ENCODE measurements at regions not wholly inside any gene's neighbourhood (a gene's known extent, or its start where the extent isn't known, plus 50 kb on each side); places are given as distances from the start of the nearest gene placed in this dataset.

- TF ChIP-seq RAD21 (IDR thresholded peaks at IDR 0.05; ENCODE audit: low read depth) = no peak
- TF ChIP-seq FOXM1 (IDR thresholded peaks at IDR 0.05; ENCODE audit: borderline replicate concordance, low read depth) = no peak
- no peak for TF ChIP-seq EGR1 (IDR thresholded peaks at IDR 0.05)
- no peak for TF ChIP-seq REST (IDR thresholded peaks at IDR 0.05; ENCODE audit: low read depth)
- no peak for TF ChIP-seq MAX (IDR thresholded peaks at IDR 0.05)
- no peak for TF ChIP-seq EP300 (IDR thresholded peaks at IDR 0.05; ENCODE audit: borderline replicate concordance)
- TF ChIP-seq TCF12 (IDR thresholded peaks at IDR 0.05; ENCODE audit: low read depth) = no peak
- TF ChIP-seq TEAD4 (IDR thresholded peaks at IDR 0.05) = no peak
- TF ChIP-seq USF1 (IDR thresholded peaks at IDR 0.05) = no peak
- no peak for TF ChIP-seq ZBTB7A (IDR thresholded peaks at IDR 0.05; ENCODE audit: low read depth)
- TF ChIP-seq CEBPB (IDR thresholded peaks at IDR 0.05) = no peak
- no peak for TF ChIP-seq YY1 (IDR thresholded peaks at IDR 0.05; ENCODE audit: low read depth)
- TF ChIP-seq NFIC (IDR thresholded peaks at IDR 0.05) = no peak
Observed at GRCh38 chr16:60031740-60032139, 1297.6 kb upstream of the GOT2 start.

- TF ChIP-seq MAX (IDR thresholded peaks at IDR 0.05) = no peak
- TF ChIP-seq TEAD4 (IDR thresholded peaks at IDR 0.05) = no peak
- no peak for TF ChIP-seq CEBPB (IDR thresholded peaks at IDR 0.05)
- TF ChIP-seq TAF1 (IDR thresholded peaks at IDR 0.05; ENCODE audit: low read depth) = no peak
- no peak for TF ChIP-seq USF1 (IDR thresholded peaks at IDR 0.05)
Observed at GRCh38 chr16:60027351-60027750, 1293.2 kb upstream of the GOT2 start.

GRCh38 chr16:60013076-60013475, 1279.0 kb upstream of the GOT2 start:
- no peak for TF ChIP-seq REST (IDR thresholded peaks at IDR 0.05; ENCODE audit: low read depth)
- no peak for TF ChIP-seq TCF12 (IDR thresholded peaks at IDR 0.05; ENCODE audit: low read depth)
- no peak for TF ChIP-seq CREB1 (IDR thresholded peaks at IDR 0.05; ENCODE audit: low read depth)
- TF ChIP-seq EGR1 (IDR thresholded peaks at IDR 0.05) = no peak
- TF ChIP-seq EP300 (IDR thresholded peaks at IDR 0.05; ENCODE audit: borderline replicate concordance) = no peak
- TF ChIP-seq NFIC (IDR thresholded peaks at IDR 0.05) = no peak
- TF ChIP-seq USF1 (IDR thresholded peaks at IDR 0.05) = no peak
- TF ChIP-seq TAF1 (IDR thresholded peaks at IDR 0.05; ENCODE audit: low read depth) = no peak
- TF ChIP-seq TEAD4 (IDR thresholded peaks at IDR 0.05) = no peak
- no peak for TF ChIP-seq YY1 (IDR thresholded peaks at IDR 0.05; ENCODE audit: low read depth)
- no peak for TF ChIP-seq MAX (IDR thresholded peaks at IDR 0.05)
- TF ChIP-seq FOXM1 (IDR thresholded peaks at IDR 0.05; ENCODE audit: borderline replicate concordance, low read depth) = no peak
- TF ChIP-seq ZBTB7A (IDR thresholded peaks at IDR 0.05; ENCODE audit: low read depth) = no peak
- no peak for TF ChIP-seq RAD21 (IDR thresholded peaks at IDR 0.05; ENCODE audit: low read depth)
- TF ChIP-seq CEBPB (IDR thresholded peaks at IDR 0.05) = no peak

- no peak for TF ChIP-seq FOXM1 (IDR thresholded peaks at IDR 0.05; ENCODE audit: borderline replicate concordance, low read depth)
- no peak for TF ChIP-seq CEBPB (IDR thresholded peaks at IDR 0.05)
- TF ChIP-seq YY1 (IDR thresholded peaks at IDR 0.05; ENCODE audit: low read depth) = no peak
- no peak for TF ChIP-seq CREB1 (IDR thresholded peaks at IDR 0.05; ENCODE audit: low read depth)
- no peak for TF ChIP-seq TAF1 (IDR thresholded peaks at IDR 0.05; ENCODE audit: low read depth)
- no peak for TF ChIP-seq TCF12 (IDR thresholded peaks at IDR 0.05; ENCODE audit: low read depth)
- TF ChIP-seq ZBTB7A (IDR thresholded peaks at IDR 0.05; ENCODE audit: low read depth) = no peak
- no peak for TF ChIP-seq NFIC (IDR thresholded peaks at IDR 0.05)
- no peak for TF ChIP-seq RAD21 (IDR thresholded peaks at IDR 0.05; ENCODE audit: low read depth)
- no peak for TF ChIP-seq MAX (IDR thresholded peaks at IDR 0.05)
- TF ChIP-seq TEAD4 (IDR thresholded peaks at IDR 0.05) = no peak
- no peak for TF ChIP-seq EGR1 (IDR thresholded peaks at IDR 0.05)
- no peak for TF ChIP-seq EP300 (IDR thresholded peaks at IDR 0.05; ENCODE audit: borderline replicate concordance)
- TF ChIP-seq REST (IDR thresholded peaks at IDR 0.05; ENCODE audit: low read depth) = no peak
- TF ChIP-seq USF1 (IDR thresholded peaks at IDR 0.05) = no peak
Observed at GRCh38 chr16:60001523-60001922, 1267.4 kb upstream of the GOT2 start.
